Uterus (tissue), 3 donors: ENCODE measurements at regions not wholly inside any gene's neighbourhood (a gene's known extent, or its start where the extent isn't known, plus 50 kb on each side); places are given as distances from the start of the nearest gene placed in this dataset.

Experiments
- DNase-seq, 2 donors: peaks; one replicate each; pipeline ENCODE4 v3.0.0-alpha.2; 2019 to 2020
- H3K27ac ChIP-seq, 2 donors: fragments of 200-600 bp; sonication (generic); 1 replicate in 1 of 2; 2 replicates in 1 of 2; pipeline ENCODE4 v1.5.1; 2016 to 2018
- H3K27me3 ChIP-seq, 2 donors: fragments of 200-600 bp; sonication (generic); one replicate each; pipeline ENCODE4 v1.5.1; 2018 to 2019; ENCODE audit warnings: control low read depth in 1 of 2
- H3K36me3 ChIP-seq, 2 donors: fragments of 200-600 bp; sonication (generic); one replicate each; pipeline ENCODE4 v1.5.1; 2019; ENCODE audit warnings: control low read depth in 1 of 2
- H3K4me1 ChIP-seq, 2 donors: fragments of 200-600 bp; sonication (generic); one replicate each; pipeline ENCODE4 v1.5.1; 2018 to 2019; ENCODE audit warnings: control low read depth in 1 of 2
- H3K4me3 ChIP-seq, 2 donors: fragments of 200-600 bp; sonication (generic); 1 replicate in 1 of 2; 2 replicates in 1 of 2; pipeline ENCODE4 v1.5.1; 2018 to 2019; ENCODE audit warnings: mild to moderate bottlenecking in 1 of 2
- H3K9me3 ChIP-seq, 2 donors: fragments of 200-600 bp; sonication (generic); one replicate each; pipeline ENCODE4 v1.5.1; 2019; ENCODE audit warnings: control low read depth in 1 of 2
- CTCF ChIP-seq, 4 experiments: fragments of 200-600 bp in 2 of 4; fragments of 450-650 bp in 2 of 4; sonication (generic) in 2 of 4; IDR thresholded peaks; one replicate each; pipeline ENCODE4 v1.5.1; 2016 to 2019; ENCODE audit warnings: antibody characterized with exemption in 4 of 4, mild to moderate bottlenecking in 2 of 4, moderate library complexity in 1 of 4
- POLR2A ChIP-seq, 2 donors: fragments of 450-650 bp; IDR thresholded peaks; one replicate each; pipeline ENCODE4 v1.6.1; 2016; ENCODE audit warnings: antibody characterized with exemption in 2 of 2, mild to moderate bottlenecking in 1 of 2, moderate library complexity in 1 of 2
- intact Hi-C: fragments of 100-400 bp; cut with DNase I; formaldehyde crosslinking; loops from one replicate; pipeline ENCODE4 v1.15.1; 2023; ENCODE audit warnings: low total_unique reads
- donor health status: DM: yes; HTN: yes; CAD: no.

- no peak overlapping the region for H3K4me3 ChIP-seq
- no peaks in the 10 kb centered on the region for H3K36me3 ChIP-seq
- DNase-seq, result no peak
- H3K27me3 ChIP-seq, result no peaks in the 10 kb centered on the region
- intact Hi-C loops, result no loop called here
- H3K4me1 ChIP-seq, result no peaks in the 10 kb centered on the region
- H3K9me3 ChIP-seq, result peaks cover 0 to 6% of the 10 kb centered on the region in 2 donors
- no peak overlapping the region for H3K27ac ChIP-seq
- TF ChIP-seq POLR2A (IDR thresholded peaks at IDR 0.05) (no peak), CTCF (IDR thresholded peaks at IDR 0.05) (no peak)
These were observed 367.8 kb downstream of the TLE1 start for GRCh38 chr9:81321551-81321950.

GRCh38 chr9:81320909-81321482 is 368.4 kb downstream of the TLE1 start:
- no peak for TF ChIP-seq CTCF (IDR thresholded peaks at IDR 0.05)
- TF ChIP-seq POLR2A (IDR thresholded peaks at IDR 0.05), result no peak
- Histone ChIP-seq H3K27ac (no peak overlapping the region), H3K4me1 (no peaks in the 10 kb centered on the region), H3K4me3 (no peak overlapping the region), H3K9me3 (peaks cover 0 to 6% of the 10 kb centered on the region in 2 donors), H3K27me3 (no peaks in the 10 kb centered on the region), H3K36me3 (no peaks in the 10 kb centered on the region)
- intact Hi-C loops, result no loop called here
- DNase-seq, result no peak

GRCh38 chr9:81318571-81318970 is 370.8 kb downstream of the TLE1 start:
- Histone ChIP-seq H3K36me3 (no peaks in the 10 kb centered on the region), H3K4me1 (no peaks in the 10 kb centered on the region), H3K27ac (no peak overlapping the region), H3K4me3 (no peak overlapping the region), H3K9me3 (no peaks in the 10 kb centered on the region), H3K27me3 (no peaks in the 10 kb centered on the region)
- DNase-seq, result no peak
- intact Hi-C loops, result no loop called here
- TF ChIP-seq POLR2A (IDR thresholded peaks at IDR 0.05) (no peak), CTCF (IDR thresholded peaks at IDR 0.05) (no peak)

GRCh38 chr9:81317939-81318338 is 371.4 kb downstream of the TLE1 start:
- Histone ChIP-seq H3K27ac (no peak overlapping the region), H3K4me3 (no peak overlapping the region), H3K27me3 (no peaks in the 10 kb centered on the region), H3K36me3 (no peaks in the 10 kb centered on the region), H3K4me1 (no peaks in the 10 kb centered on the region), H3K9me3 (no peaks in the 10 kb centered on the region)
- TF ChIP-seq CTCF (IDR thresholded peaks at IDR 0.05), result no peak
- no peak for TF ChIP-seq POLR2A (IDR thresholded peaks at IDR 0.05)
- DNase-seq, result no peak
- intact Hi-C loops, result no loop called here

GRCh38 chr9:81317223-81317622 is 372.1 kb downstream of the TLE1 start:
- Histone ChIP-seq H3K27ac (no peak overlapping the region), H3K4me1 (no peaks in the 10 kb centered on the region), H3K4me3 (no peak overlapping the region), H3K36me3 (no peaks in the 10 kb centered on the region), H3K27me3 (no peaks in the 10 kb centered on the region), H3K9me3 (no peaks in the 10 kb centered on the region)
- TF ChIP-seq POLR2A (IDR thresholded peaks at IDR 0.05), result no peak
- TF ChIP-seq CTCF (IDR thresholded peaks at IDR 0.05), result no peak
- intact Hi-C loops, result no loop called here
- no peak for DNase-seq
